Liver (tissue), 8 donors: ENCODE measurements at regions not wholly inside any gene's neighbourhood (a gene's known extent, or its start where the extent isn't known, plus 50 kb on each side); places are given as distances from the start of the nearest gene placed in this dataset.

Source experiments
- DNase-seq: peaks from one replicate; pipeline ENCODE4 v3.0.0-alpha.2; 2017; ENCODE audit warnings: low spot score
- H3K27ac ChIP-seq, 2 donors: one replicate each; pipeline ENCODE4 v1.7.0; 2013; ENCODE audit warnings: inconsistent platforms in 2 of 2, low read length in 2 of 2, control low read depth in 1 of 2, low read depth in 1 of 2, mild to moderate bottlenecking in 1 of 2
- H3K27me3 ChIP-seq, 4 donors: one replicate each; pipeline versions ENCODE4 v1.6.1 to v1.7.0; 2013; ENCODE audit warnings: low read length in 3 of 4, inconsistent platforms in 1 of 4, mild to moderate bottlenecking in 1 of 4, moderate library complexity in 1 of 4; ENCODE audit not compliant: control insufficient read depth in 4 of 4, insufficient read depth in 4 of 4
- H3K36me3 ChIP-seq, 4 donors: one replicate each; pipeline versions ENCODE4 v1.6.1 to v1.7.0; 2013; ENCODE audit warnings: low read length in 3 of 4, mild to moderate bottlenecking in 3 of 4, low read depth in 1 of 4, moderate library complexity in 1 of 4; ENCODE audit not compliant: control insufficient read depth in 4 of 4, insufficient read depth in 3 of 4
- H3K4me1 ChIP-seq, 4 donors: one replicate each; pipeline versions ENCODE4 v1.6.1 to v1.7.0; 2013; ENCODE audit warnings: low read length in 3 of 4, mild to moderate bottlenecking in 3 of 4, moderate library complexity in 1 of 4; ENCODE audit not compliant: control insufficient read depth in 4 of 4, insufficient read depth in 4 of 4
- H3K4me3 ChIP-seq, 3 donors: one replicate each; pipeline versions ENCODE4 v1.6.1 to v1.7.0; 2013; ENCODE audit warnings: low read length in 3 of 3, control low read depth in 1 of 3, low read depth in 1 of 3, mild to moderate bottlenecking in 1 of 3
- H3K9ac ChIP-seq, 2 donors: one replicate each; pipeline ENCODE4 v1.7.0; 2013; ENCODE audit warnings: low read length in 2 of 2, mild to moderate bottlenecking in 2 of 2, moderate library complexity in 2 of 2, control low read depth in 1 of 2, low read depth in 1 of 2
- H3K9me3 ChIP-seq, 4 donors: one replicate each; pipeline versions ENCODE4 v1.6.1 to v1.7.0; 2013; ENCODE audit warnings: low read length in 3 of 4; ENCODE audit not compliant: control insufficient read depth in 4 of 4
- CTCF ChIP-seq: fragments of 150-350 bp; IDR thresholded peaks from 2 replicates; pipeline ENCODE4 v1.5.1; 2017; ENCODE audit warnings: improper control_type of control experiment, low read depth, low read length; ENCODE audit not compliant: missing input control
- EGR1 ChIP-seq, 2 donors: IDR thresholded peaks; 2 replicates each; pipeline ENCODE4 v1.6.1; 2016 to 2018; ENCODE audit warnings: antibody characterized with exemption in 2 of 2, low read depth in 2 of 2
- FOXA1 ChIP-seq: IDR thresholded peaks from 2 replicates; pipeline ENCODE4 v1.6.1; 2016; ENCODE audit warnings: antibody characterized with exemption
- FOXA2 ChIP-seq: IDR thresholded peaks from 2 replicates; pipeline ENCODE4 v1.6.1; 2016; ENCODE audit warnings: antibody characterized with exemption
- HNF4G ChIP-seq: IDR thresholded peaks from 2 replicates; pipeline ENCODE4 v1.6.1; 2016; ENCODE audit warnings: antibody characterized with exemption
- JUND ChIP-seq, 2 donors: IDR thresholded peaks; 2 replicates each; pipeline ENCODE4 v1.6.1; 2016; ENCODE audit warnings: antibody characterized with exemption in 2 of 2
- REST ChIP-seq: IDR thresholded peaks from 2 replicates; pipeline ENCODE4 v1.6.1; 2016; ENCODE audit warnings: antibody characterized with exemption, mild to moderate bottlenecking
- SP1 ChIP-seq: IDR thresholded peaks from 2 replicates; pipeline ENCODE4 v1.6.1; 2018; ENCODE audit warnings: antibody characterized with exemption, mild to moderate bottlenecking
- TAF1 ChIP-seq: conservative IDR thresholded peaks from 2 replicates; pipeline ENCODE4 v1.6.1; 2016; ENCODE audit warnings: antibody characterized with exemption, mild to moderate bottlenecking
- YY1 ChIP-seq: IDR thresholded peaks from 2 replicates; pipeline ENCODE4 v1.6.1; 2016; ENCODE audit warnings: antibody characterized with exemption, mild to moderate bottlenecking
- ZBTB33 ChIP-seq: IDR thresholded peaks from 2 replicates; pipeline ENCODE4 v1.6.1; 2016; ENCODE audit warnings: antibody characterized with exemption
- WGBS: extraction: QIAGEN DNeasy Blood & Tissue Kit; methylation state at CpG from one replicate; pipeline ENCODE4 v1.1.7; 2013; 5-methylcytosine and 5-hydroxymethylcytosine counted together
- TF ChIP-seq, protein P1 (sequence below): IDR thresholded peaks from 2 replicates; pipeline ENCODE4 v1.6.1; 2016; ENCODE audit warnings: antibody characterized with exemption
- TF ChIP-seq, protein P2 (sequence below): IDR thresholded peaks from 2 replicates; pipeline ENCODE4 v1.6.1; 2016; ENCODE audit warnings: antibody characterized with exemption
- donor health status: healthy.
- donor health status: healthy.
- donor health status: healthy.
- donor health status: healthy.
- donor health status: healthy.

DNA sequence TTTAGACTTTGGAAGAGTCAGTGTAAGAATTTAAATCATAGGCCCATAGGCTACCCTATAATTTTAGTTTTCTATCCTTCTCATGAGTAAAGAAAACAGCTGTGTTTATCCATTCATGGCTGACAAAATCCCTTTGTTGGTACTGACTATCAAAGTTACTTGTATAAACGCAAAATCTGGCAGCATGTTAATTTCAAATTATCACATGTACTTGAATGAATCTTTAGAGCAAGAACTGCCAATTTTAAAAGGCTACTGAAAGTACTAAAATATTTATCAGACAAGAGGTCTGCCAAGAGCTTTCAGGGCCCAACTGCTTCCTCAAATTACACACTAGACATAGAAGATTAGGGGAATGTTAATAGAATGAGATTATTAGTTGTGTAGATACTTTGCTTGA, 66.6 kb downstream of the MYL12B start:
- DNase-seq: no peak
- Histone ChIP-seq H3K9me3 (no peaks in the 10 kb centered on the region), H3K9ac (no peak overlapping the region), H3K27ac (no peak overlapping the region), H3K4me3 (no peak overlapping the region), H3K27me3 (no peaks in the 10 kb centered on the region), H3K4me1 (no peaks in the 10 kb centered on the region), H3K36me3 (no peaks in the 10 kb centered on the region)
- no peak for TF ChIP-seq REST
- no peak for TF ChIP-seq CTCF
- TF ChIP-seq EGR1 (IDR thresholded peaks at IDR 0.05; ENCODE audit: low read depth in 2 of 2): no peak
- TF ChIP-seq, protein P1, sequence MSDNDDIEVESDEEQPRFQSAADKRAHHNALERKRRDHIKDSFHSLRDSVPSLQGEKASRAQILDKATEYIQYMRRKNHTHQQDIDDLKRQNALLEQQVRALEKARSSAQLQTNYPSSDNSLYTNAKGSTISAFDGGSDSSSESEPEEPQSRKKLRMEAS: no peak
- no peak for TF ChIP-seq FOXA1
- 93% methylated on average over 1 of the region's 1 CpG for WGBS

DNA sequence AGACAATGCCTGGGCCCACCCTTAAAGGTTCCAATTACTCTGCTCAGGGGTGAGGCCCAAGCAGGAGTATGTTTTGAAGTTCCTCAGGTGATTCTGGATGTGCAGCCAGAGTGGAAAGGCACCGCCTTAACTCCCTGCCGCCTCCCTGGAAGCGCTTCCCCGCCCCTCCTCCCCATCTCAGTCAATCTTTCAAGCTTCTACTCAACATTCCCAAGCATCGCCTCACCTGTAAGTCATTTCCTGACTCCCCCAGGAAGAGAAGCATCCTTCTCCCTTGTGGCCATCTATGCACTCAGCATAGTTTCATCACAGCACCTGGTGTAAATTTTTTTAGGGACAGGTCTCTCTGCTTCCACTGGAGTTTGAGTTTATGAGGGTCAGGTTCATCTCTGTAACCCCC, 67.5 kb downstream of the MYL12B start:
- Histone ChIP-seq H3K4me1 (no peaks in the 10 kb centered on the region), H3K27me3 (no peaks in the 10 kb centered on the region), H3K9me3 (no peaks in the 10 kb centered on the region), H3K36me3 (no peaks in the 10 kb centered on the region), H3K9ac (no peak overlapping the region), H3K4me3 (no peak overlapping the region), H3K27ac (no peak overlapping the region)
- TF ChIP-seq YY1 (no peak), SP1 (no peak), ZBTB33 (no peak), TAF1 (no peak), HNF4G (no peak), EGR1 (IDR thresholded peaks at IDR 0.05; ENCODE audit: low read depth in 2 of 2) (no peak), JUND (IDR thresholded peaks at IDR 0.05) (no peak), CTCF (no peak), REST (no peak), FOXA2 (no peak)
- TF ChIP-seq, protein P1: no peak
- TF ChIP-seq, protein P2, sequence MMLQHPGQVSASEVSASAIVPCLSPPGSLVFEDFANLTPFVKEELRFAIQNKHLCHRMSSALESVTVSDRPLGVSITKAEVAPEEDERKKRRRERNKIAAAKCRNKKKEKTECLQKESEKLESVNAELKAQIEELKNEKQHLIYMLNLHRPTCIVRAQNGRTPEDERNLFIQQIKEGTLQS: no peak
- WGBS: 98% methylated on average over 5 of the region's 5 CpGs
- DNase-seq: no peak
